Islet of Langerhans (tissue), 1 donor: ENCODE measurements at regions not wholly inside any gene's neighbourhood (a gene's known extent, or its start where the extent isn't known, plus 50 kb on each side); places are given as distances from the start of the nearest gene placed in this dataset.
"Not testable (repeated sequence)": the region's sequence is repeated elsewhere in the genome, so short reads cannot be mapped to it uniquely, and the experiment has no call there.

Experiments used
- FAIRE-seq: peaks from one replicate; lab custom pipeline; 2011; peaks lifted over from hg19 to GRCh38; lab: Jason Lieb, UNC

DNA sequence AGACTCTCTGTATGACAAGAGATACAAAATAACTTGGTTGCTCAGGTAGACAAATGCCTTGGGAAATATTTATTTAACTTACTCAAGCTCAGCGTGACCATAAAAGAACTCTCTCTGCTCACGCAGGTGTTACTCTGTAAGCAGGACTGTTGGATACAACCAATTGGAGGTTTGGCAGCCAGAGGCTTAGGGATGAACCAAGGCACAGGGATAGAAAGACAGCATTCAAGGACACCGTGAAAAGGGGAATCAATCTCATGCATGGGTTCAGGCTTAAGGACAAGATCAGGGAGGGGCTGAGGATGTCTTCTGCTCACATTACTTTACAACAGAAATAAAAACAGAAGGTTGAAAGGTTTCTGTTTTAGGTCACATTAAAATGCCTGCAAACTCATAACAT, 389.0 kb upstream of the BRINP1 start:
- no peak for FAIRE-seq

DNA sequence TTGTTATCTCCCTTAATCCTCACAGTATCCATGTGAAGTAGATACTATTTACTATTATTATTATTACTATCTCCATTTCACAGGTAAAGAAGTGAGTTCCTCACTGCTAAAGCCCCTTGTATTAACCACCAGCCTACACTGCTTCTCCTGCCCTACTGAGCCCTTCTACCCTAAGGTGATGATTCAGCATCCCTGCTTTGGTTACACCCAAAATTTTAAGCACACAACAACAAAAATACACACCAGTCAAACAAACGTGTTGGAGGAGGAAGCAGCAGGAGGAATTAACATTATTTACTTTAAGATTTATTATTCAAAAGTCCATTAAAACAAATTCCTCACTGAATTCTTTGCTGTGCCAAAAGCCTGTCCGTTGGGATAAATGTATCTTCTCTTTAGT, 370.2 kb upstream of the BRINP1 start:
- FAIRE-seq = no peak

DNA sequence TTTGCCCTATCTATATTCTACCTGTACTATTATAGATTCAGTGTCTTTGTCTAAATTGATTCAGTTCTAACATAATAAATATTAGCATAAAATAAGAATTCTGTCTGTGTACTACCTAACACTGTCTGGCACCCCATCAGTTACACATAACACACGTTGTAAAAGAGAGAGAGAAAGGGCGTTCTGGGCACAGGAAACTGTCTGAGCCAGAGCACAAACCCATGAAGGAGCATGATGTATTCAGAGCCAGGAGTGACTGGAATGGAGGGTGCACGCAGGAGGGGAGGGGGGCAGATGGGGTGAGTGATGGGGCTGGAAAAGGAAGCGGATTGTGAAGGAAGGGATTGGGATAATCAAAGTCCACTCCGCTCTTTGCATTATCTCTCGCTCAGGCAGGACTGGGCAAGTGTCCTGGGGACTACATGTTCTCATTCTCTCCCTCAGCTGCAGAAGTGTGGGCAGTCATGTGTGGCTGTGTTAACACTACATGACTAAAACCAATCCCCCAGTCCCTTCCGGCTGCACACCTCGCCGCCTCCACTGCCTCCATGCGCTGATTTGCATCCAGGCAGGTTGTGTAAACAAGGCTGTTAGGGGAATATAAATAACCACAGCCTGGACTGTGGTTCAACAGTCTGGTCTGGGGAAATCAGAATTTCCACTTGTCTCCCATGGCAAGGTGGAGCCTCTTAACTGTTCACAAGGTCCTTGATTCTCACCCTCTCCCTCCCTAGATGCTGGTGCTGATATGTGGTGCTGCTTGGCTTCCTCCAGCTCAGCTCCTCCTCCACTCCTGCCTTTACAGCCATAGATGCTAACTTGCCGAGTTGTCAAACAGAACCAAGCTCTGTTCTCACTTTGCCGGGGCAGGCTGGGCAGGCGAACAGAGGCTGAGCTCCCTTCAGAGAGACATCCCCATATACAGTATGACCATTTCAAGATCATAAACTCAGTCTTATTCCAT, 367.5 kb upstream of the BRINP1 start:
- no peak for FAIRE-seq

DNA sequence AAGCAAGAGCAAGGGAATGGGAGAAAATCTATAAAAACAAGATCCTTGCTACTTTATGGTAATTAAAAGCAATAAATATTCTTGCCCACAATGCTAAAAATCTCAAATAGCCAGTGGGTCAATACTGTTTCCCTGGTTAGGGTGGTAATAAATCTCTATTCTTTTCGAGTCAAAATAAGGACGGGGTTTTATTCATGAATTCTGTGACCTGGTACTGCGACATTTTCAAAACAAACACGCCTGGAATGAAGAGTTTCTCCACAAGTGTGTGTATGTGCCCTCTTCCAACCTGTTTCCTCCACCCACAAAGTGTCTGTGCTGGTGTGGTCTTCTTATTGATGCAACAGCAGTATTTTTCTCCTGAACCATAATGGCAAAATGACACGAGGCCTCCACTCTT, 358.8 kb upstream of the BRINP1 start:
- no peak for FAIRE-seq

DNA sequence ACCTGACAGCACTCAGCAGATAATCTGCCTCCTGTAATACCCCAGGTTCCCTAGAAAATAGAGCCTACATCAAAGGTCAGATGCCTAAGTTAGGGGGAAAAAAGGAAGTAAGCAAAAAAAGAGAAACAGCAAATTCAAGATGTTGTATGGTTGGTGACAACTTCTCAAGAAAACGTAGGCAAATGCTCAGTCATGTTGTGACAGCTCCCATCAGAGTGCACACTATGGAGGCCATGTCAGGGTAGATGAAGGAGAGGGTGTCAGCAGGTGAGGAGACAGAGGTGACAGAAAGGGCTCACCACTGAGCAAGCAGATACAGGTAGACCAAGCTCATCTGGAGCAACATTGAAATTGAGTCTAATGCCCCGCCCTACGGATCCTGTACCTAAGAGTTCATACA, 356.8 kb upstream of the BRINP1 start:
- FAIRE-seq = no peak

DNA sequence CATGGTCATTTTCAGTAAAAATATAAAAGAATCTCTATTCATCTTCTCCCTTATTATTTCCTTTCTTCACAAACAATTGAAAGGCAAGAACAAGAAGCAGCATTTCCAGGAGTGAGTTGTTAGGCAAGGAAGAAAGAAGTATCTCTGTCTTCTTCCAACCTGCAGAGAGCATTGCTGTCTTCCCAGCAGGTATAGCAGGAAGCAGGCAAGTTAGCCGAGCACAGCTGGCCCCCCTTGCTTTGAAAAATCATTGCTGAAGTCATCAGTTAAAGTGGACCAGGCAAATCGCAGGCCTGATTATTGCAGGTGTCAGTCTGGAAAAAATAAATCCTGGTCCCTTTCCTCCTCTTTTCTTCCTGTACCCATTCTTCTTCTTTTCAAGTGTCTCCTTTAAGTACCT, 353.1 kb upstream of the BRINP1 start:
- no peak for FAIRE-seq

DNA sequence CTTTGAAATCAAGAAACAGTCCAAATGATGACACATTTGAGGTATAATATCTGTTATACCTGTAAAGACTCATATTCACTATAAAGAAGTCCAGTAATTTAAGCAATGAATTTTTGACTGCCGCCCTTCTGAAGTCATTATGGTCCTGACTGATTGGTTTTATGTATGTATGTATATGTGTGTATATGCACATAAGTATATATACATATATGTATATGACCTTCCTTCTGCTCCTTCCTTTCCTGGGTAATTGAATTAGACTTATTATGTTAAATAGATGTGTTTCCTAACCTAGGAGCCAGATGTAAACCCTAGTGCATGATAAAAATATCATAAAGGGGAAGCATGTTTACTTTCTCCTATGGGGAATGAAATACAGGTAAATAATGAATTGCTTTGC, 343.1 kb upstream of the BRINP1 start:
- FAIRE-seq = no peak

DNA sequence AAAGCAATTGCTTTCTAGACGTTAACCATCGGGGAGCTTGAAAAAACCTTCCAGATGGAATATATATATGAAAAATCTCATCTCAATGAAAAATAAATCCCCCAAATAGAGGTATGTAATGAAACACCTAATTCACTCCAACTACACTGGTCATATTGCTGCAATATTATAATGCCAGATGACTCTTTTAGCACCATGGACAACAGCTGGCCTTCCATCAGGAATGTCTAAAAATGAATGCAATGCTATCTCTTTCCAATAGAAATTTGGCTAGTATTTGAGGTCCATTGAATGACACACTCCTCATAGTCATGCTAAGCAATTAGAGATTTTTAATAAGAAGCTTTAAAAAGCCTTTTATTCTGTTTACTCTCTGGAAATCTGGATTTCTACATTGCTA, 340.2 kb upstream of the BRINP1 start:
- no peak for FAIRE-seq

DNA sequence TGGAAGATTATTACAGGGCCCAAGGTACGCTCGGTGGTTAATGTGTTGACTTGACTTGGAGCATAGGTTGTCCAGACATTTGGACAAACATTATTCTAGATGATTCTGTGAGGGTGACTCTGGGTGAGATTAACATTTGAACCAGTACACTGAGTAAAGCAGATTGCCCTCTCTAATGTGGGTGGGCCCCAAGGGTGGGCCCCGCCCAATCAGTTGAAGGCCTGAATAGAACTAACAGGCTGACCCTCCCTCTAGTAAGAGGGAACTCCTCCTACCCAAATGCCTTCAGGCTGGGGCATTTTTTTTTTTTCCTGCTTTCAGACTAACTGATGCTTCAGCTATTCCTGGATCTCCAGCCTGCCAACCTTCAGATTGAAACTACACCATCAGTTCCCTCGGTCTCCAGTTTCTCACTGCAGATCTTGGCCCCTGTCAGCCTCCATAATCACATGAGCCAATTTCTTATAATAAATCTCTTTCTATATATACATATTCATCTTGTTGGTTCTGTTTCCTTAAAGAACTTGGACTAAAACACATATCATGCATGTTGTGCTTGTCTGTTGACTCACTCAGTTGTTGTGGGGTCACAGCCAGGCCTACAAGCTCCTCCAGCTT, 338.1 kb upstream of the BRINP1 start:
- FAIRE-seq = no peak

DNA sequence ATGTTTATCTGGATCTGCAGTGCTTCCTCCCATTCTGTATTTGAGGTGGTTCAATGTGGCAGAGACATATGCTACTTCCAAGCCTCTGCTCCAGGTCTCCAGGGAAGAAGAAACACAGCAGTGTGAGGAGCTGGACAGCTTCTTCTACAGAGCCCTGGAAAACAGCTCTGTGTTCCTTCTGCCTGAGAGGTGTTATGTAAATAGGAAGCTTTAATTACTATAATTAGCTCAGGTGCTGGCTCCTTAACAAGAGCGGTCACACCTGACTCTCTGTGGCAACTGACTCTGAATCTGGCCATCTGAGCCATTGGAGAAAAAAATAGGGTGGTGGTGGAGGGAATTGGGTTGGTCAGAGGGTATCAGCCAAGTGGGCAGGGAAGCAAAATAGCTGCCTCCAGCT, 332.4 kb upstream of the BRINP1 start:
- no peak for FAIRE-seq

DNA sequence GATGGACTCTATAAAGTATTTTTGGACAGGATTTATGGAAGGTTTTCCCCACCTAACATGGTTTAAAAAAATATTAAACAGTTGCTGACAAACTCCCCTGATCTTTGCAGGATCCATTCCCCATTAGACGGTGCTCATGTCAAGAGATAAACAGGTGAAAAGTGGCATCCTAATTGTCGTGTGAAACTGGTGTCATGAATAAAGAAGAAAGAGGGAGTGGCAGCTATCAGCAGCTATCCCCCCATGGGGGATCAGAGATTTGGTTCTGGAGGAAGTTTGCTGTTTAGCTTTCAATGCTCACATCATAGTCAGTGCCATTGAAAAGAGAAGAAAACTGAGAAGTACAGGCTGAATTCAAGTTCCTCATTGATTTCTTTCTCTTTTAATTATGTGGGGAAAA, 329.3 kb upstream of the BRINP1 start:
- FAIRE-seq = no peak

DNA sequence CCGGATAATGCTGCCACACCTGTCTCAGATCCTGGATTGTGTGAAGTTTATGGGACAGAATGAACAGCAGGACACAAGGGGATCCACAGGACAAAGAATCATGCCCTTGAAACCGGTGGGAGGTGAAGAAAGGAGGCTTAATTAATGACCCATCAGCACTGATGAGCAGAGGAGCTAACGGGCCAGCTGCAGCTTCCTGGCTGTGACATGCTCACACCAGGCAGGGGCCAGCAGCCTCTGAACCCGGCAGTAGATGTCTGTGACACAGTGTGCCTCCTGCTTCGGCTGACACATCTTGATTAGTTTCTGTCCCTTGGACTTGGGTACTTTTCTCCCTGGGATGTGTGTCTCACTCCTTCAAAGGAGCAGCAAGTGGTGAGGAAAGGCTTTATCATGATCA, 328.8 kb upstream of the BRINP1 start:
- no peak for FAIRE-seq

DNA sequence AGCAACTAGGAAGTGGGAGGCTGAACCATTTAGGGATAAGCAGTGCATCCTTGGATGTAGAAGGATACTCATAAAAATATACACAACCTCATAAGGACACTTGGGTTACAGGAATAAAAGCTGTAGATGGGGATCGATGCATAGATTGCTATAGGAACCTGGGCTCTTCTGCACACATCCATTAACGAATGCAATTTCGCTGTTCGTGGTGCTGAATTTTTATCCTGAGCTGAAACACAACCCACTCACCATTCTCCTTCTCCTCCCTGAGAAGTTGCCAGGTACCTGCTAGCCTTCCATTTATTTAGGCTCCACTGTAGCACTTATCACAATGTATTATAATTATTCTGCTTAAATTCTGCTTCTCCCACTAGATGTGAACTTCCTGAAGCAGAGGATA, 320.6 kb upstream of the BRINP1 start:
- FAIRE-seq = no peak

DNA sequence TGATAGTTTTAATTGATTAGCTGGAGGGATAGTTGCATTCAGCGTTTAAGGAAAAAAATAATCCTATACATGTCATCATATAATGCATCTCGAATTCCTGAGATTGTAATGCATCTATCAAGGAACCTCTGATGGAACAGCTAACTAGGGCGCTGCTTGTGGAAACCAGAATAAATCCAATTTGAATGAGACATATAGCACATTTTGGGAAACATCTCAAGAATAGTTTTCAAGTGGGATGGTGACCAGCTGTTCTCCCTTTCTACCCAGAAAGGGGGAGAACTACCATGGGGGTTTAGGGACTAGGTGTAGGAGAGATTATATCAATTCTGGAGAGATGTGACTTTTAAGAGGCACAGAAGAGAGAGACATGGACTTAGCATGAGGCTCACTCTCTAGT, 319.3 kb upstream of the BRINP1 start:
- FAIRE-seq = no peak

DNA sequence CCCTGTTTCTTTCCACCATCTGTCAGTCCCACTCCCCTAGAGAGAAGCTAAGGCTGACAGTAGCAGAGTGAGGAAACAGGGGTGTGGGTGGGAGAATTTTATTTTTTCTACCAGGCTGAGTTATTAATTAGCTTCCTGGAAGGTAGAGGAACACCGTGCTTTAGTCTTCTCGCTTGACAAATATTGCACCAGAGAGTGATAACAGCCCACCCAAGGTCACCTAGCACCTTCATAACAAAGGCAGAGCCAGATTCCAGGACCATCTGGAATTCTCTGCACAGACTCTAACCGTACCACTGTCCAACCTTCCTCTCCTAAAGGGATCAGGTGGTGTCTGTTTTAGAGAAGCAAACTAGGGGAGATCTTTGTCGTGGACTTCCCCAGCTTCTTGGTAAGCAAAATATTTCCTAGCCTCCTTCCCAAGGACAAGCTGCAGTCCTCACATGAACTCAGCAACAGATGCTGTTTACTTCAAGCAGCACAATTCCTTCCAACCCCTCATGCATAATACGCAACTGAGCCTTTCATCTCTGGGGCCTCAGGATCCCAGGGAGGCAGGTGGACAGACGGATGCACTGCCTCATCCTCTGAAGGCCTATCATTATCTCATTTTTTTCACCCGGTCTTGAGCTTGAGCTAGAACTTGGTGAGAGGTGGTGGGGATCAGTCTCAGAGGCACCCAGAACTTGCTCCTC, 308.7 kb upstream of the BRINP1 start:
- no peak for FAIRE-seq

DNA sequence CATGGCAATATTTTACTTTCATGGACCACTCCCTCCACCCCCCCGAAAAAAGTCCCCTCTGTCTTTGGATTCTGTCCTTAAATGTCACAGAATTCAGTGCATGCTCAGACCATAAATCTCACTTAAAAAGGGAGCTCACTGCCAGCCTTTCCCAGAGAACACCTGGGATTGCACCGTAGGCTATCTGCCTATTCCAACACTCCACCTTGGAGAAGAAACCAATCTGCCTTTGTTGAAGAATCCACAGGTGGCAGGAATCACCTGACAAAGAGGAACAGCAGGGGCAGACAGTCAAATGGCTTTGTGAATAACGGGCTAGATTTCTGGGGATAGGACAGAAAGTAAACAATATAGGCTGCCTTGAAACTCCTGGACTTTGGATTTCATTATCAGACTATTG, 306.7 kb upstream of the BRINP1 start:
- FAIRE-seq = no peak

DNA sequence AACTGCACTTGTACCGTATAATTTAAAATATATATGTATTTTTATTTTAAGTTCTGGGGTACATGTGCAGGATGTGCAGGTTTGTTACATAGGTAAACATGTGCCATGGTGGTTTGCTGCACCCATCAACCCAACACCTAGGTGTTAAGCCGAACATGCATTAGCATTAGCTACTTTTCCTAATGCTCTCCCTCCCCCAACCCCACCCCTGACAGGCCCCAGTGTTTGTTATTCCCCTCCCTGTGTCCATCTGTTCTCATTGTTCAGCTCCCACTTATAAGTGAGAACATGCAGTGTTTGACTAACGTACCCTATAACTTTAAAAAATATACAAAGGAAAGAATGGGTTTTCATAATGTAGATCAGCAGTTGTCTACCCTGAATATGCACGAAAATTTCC, 303.5 kb upstream of the BRINP1 start:
- not testable (repeated sequence) for FAIRE-seq

DNA sequence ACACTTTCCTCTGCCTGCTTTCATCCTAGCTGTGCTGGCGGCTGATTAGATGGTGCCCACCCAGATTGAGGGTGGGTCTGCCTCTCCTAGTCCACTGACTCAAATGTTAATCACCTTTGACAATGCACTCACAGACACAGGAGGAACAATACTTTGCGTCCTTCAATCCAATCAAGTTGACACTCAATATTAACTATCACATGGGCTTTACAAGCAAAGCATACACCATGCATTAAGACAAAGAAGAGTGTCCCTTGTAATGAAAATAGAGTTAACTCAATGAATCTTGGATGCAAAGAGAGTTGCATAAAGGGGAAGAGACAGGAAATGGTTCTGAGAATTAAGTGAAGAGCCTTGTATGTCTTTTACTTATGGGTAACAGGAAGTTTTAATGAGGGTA, 298.7 kb upstream of the BRINP1 start:
- FAIRE-seq = no peak

DNA sequence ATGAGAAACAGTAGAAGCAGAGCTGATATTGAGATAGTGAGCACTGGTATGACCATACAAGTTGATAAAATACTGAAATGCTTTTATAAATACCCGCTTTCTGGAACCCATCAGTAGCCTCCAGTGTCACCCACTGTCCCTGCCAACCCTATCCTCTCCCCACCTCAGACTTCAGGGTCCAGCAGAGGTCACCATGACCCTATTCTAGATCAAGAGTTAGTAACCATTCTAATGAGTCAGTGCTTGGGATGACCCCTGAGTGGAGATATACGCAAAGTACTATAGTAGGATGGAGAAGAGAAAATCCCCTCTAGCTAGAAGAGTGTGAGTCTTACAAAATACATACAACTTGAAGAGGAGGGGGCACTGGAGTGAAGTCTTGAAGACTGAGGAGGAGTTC, 297.9 kb upstream of the BRINP1 start:
- FAIRE-seq = no peak

DNA sequence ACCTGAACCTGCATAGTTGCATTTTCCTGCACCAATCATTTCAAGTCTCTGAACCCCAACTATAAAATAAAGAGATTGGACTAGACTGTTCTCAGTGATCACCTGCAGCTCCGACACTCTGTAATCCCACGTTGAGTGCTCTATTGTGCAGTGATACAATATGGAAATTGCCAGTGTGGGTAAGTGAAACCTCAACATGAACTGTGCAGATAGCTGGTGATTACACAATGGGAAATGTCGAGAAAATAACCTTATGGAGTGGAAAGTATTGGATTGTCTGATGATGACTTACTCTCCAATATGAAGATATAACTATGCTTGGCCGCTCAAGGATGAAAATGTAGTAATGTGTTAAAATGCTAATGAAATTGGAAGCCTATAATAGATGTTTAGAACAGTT, 293.1 kb upstream of the BRINP1 start:
- no peak for FAIRE-seq

DNA sequence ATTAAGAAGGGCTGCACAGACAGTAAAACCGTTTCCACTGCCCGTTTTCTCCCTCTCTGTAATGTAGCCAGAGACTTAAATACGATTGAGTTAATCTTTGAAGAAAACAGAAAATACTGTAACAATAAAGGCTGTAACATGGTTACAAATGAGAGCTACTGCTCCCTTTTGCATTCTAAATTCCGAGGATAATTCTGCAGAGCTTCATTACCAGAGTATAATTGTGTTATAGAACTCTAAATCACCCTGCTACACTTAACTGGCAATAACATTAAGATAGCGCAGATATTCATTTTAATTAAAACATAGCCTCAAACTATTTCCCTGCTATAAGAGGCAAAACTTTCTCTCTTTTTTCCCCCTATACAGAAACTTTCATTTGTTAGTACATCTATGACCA, 283.7 kb upstream of the BRINP1 start:
- no peak for FAIRE-seq

DNA sequence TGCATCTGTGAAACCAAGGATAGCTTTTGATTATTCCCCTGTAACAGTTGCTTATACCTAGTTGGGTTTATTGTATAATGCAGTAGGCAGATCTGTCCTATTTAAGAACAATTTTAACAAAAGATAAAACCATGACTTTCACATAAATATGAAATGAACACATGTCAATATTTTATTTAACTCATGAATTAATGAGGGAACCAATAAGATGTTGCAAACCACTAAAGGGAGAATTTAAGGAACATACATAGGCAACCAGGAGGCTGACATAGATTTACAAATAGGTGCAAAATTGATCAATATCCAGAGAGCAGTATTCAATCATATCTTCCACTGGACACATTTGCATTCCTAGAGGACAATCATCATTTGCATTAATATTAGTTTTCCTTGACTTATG, 280.0 kb upstream of the BRINP1 start:
- FAIRE-seq = no peak

DNA sequence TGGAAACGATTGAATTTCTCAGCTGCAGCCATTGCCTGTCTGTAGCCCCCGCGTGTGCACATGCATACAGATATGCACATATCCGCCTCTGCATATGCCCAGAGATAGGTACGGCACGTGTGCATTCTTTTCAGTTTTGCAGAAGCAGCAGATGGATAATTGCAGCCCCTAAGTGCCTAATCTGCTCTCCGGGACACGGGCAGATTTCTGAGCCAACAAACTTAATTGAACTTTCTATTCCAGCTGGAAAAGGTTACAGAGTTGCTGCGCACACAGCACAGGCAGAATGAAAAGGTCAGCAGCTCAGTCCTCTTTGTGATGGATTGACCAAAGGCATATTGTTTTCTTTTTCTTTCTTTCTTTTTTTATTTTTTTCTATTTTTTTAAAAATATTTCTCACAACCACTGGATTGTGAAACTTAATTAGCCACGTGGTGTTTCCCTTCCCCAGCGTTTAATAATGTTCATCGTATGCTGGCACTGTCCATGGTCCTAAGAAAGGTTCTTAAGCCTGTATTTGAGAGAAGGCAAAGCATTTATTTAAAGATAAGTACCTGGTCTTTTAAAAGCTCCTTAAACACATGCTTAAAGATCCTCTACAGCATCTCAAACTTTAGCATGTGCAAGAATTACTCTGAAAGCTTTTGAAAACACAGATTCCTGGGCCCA, 270.2 kb upstream of the BRINP1 start:
- FAIRE-seq = no peak
